IMR-90 (cell line): ENCODE measurements at regions not wholly inside any gene's neighbourhood (a gene's known extent, or its start where the extent isn't known, plus 50 kb on each side); places are given as distances from the start of the nearest gene placed in this dataset.
A peak's percentile ranks its signal among the peaks of the same experiment; 100 is the strongest.

Source experiments
- ATAC-seq: fragments of 200-7000 bp; cut with Tn5 transposase; 2 replicates; pipeline ENCODE4 v1.9.1; 2020; ENCODE audit warnings: low read depth, mild to moderate bottlenecking, moderate library complexity
- BruUV-seq: library from RNA; stranded (reverse); fragments of 400-500 nt; replicated peaks from 2 replicates; lab custom pipeline; 2021; lab: Mats Ljungman, UMichigan
- CTCF ChIA-PET: fragments of 300-600 bp; formaldehyde crosslinking; extraction: SDS; loops from one replicate; lab custom pipeline; 2021; ENCODE audit warnings: antibody characterized with exemption; lab: Yijun Ruan, JAX
- POLR2A ChIA-PET: fragments of 300-600 bp; sonication (Branson Sonifier 250); formaldehyde crosslinking; loops from one replicate; lab custom pipeline; 2022; ENCODE audit warnings: antibody characterized with exemption; ENCODE audit not compliant: unreplicated experiment; lab: Charles Lee
- DNase-seq: peaks from one replicate; pipeline ENCODE4 v3.0.0; 2013
- H2AFZ ChIP-seq: replicated peaks from 2 replicates; pipeline ENCODE3; 2013; ENCODE audit warnings: low read length, mild to moderate bottlenecking; ENCODE audit not compliant: poor library complexity
- H2AK5ac ChIP-seq: 2 replicates; pipeline ENCODE4 v1.6.1; 2013; ENCODE audit warnings: low read depth, low read length, inconsistent platforms
- H2AK9ac ChIP-seq: replicated peaks from 2 replicates; pipeline ENCODE3; 2013; ENCODE audit warnings: mild to moderate bottlenecking, low read depth, low read length, moderate library complexity; ENCODE audit not compliant: poor library complexity
- H2BK120ac ChIP-seq: 2 replicates; pipeline ENCODE4 v1.6.1; 2013; ENCODE audit warnings: low read depth, low read length, inconsistent platforms
- H2BK15ac ChIP-seq: 3 replicates; pipeline ENCODE4 v1.6.1; 2013; ENCODE audit warnings: low read depth, low read length, inconsistent platforms
- H2BK20ac ChIP-seq: 2 replicates; pipeline ENCODE4 v1.6.1; 2013; ENCODE audit warnings: low read depth, mild to moderate bottlenecking, inconsistent platforms, low read length, moderate library complexity
- H2BK5ac ChIP-seq: 2 replicates; pipeline ENCODE4 v1.6.1; 2013; ENCODE audit warnings: mild to moderate bottlenecking, low read depth, low read length, inconsistent platforms; ENCODE audit not compliant: poor library complexity, severe bottlenecking
- H3K14ac ChIP-seq: replicated peaks from 2 replicates; pipeline ENCODE4 v1.6.1; 2013; ENCODE audit warnings: low read depth, low read length, inconsistent platforms
- H3K18ac ChIP-seq: 2 replicates; pipeline ENCODE4 v1.6.1; 2013; ENCODE audit warnings: low read depth, low read length, control low read depth
- H3K23ac ChIP-seq: 2 replicates; pipeline ENCODE4 v1.6.1; 2013; ENCODE audit warnings: low read depth, low read length, inconsistent platforms
- H3K27ac ChIP-seq: 2 replicates; pipeline ENCODE4 v1.5.1; 2013; ENCODE audit warnings: mild to moderate bottlenecking, control low read depth, low read length; ENCODE audit not compliant: insufficient read depth
- H3K27me3 ChIP-seq: 2 replicates; pipeline ENCODE4 v1.6.1; 2013; ENCODE audit warnings: low read length; ENCODE audit not compliant: control insufficient read depth, insufficient read depth
- H3K36me3 ChIP-seq: 2 replicates; pipeline ENCODE4 v1.6.1; 2013; ENCODE audit warnings: low read length, mixed read lengths; ENCODE audit not compliant: control insufficient read depth, insufficient read depth
- H3K4ac ChIP-seq: 2 replicates; pipeline ENCODE4 v1.6.1; 2013; ENCODE audit warnings: low read depth, low read length, inconsistent platforms
- H3K4me1 ChIP-seq: 2 replicates; pipeline ENCODE4 v1.6.1; 2013; ENCODE audit warnings: low read length, mixed read lengths; ENCODE audit not compliant: control insufficient read depth, insufficient read depth
- H3K4me2 ChIP-seq: 2 replicates; pipeline ENCODE4 v1.6.1; 2013; ENCODE audit warnings: low read depth, mild to moderate bottlenecking, control low read depth, low read length, moderate library complexity
- H3K4me3 ChIP-seq: 2 replicates; pipeline ENCODE4 v1.5.1; 2013; ENCODE audit warnings: low read depth, mild to moderate bottlenecking, control low read depth, low read length, moderate library complexity; ENCODE audit not compliant: insufficient read depth
- H3K56ac ChIP-seq: 2 replicates; pipeline ENCODE4 v1.6.1; 2013; ENCODE audit warnings: low read length, inconsistent platforms; ENCODE audit not compliant: insufficient read depth; ENCODE audit errors: extremely low read depth
- H3K79me1 ChIP-seq, 2 experiments: 2 replicates each; pipeline ENCODE4 v1.6.1; 2013; ENCODE audit warnings: low read length in 2 of 2, inconsistent platforms in 1 of 2, low read depth in 1 of 2
- H3K9ac ChIP-seq: 2 replicates; pipeline ENCODE4 v1.6.1; 2013; ENCODE audit warnings: low read depth, low read length, control low read depth
- H3K9me1 ChIP-seq: 2 replicates; pipeline ENCODE4 v1.6.1; 2013; ENCODE audit warnings: low read length, inconsistent platforms; ENCODE audit not compliant: insufficient read depth
- H3K9me3 ChIP-seq: 2 replicates; pipeline ENCODE4 v1.6.1; 2013; ENCODE audit warnings: low read length; ENCODE audit not compliant: control insufficient read depth, insufficient read depth
- H4K20me1 ChIP-seq: 2 replicates; pipeline ENCODE4 v1.6.1; 2013; ENCODE audit warnings: low read length, inconsistent platforms; ENCODE audit not compliant: insufficient read depth
- H4K5ac ChIP-seq: 2 replicates; pipeline ENCODE4 v1.6.1; 2013; ENCODE audit warnings: mild to moderate bottlenecking, low read depth, low read length, control low read depth
- H4K8ac ChIP-seq, 2 experiments: 2 replicates each; pipeline ENCODE4 v1.6.1; 2013; ENCODE audit warnings: low read depth in 2 of 2, low read length in 2 of 2, control low read depth in 1 of 2, inconsistent platforms in 1 of 2
- H4K91ac ChIP-seq: 2 replicates; pipeline ENCODE4 v1.6.1; 2013; ENCODE audit warnings: low read depth, low read length, inconsistent platforms; ENCODE audit not compliant: insufficient read depth
- BHLHE40 ChIP-seq: fragments of 150-350 bp; IDR thresholded peaks from 2 replicates; pipeline ENCODE4 v1.6.1; 2016; ENCODE audit warnings: mild to moderate bottlenecking, low read depth, low read length
- FOS ChIP-seq: fragments of 150-350 bp; IDR thresholded peaks from 2 replicates; pipeline ENCODE4 v1.6.1; 2016; ENCODE audit warnings: low read depth, low read length
- MAZ ChIP-seq: IDR thresholded peaks from 2 replicates; pipeline ENCODE4 v1.6.1; 2012; ENCODE audit warnings: low read depth, mild to moderate bottlenecking, low read length, improper control_type of control experiment, moderate library complexity, borderline replicate concordance
- RFX5 ChIP-seq: IDR thresholded peaks from 2 replicates; pipeline ENCODE4 v1.8.0; 2012; ENCODE audit warnings: low read depth, mild to moderate bottlenecking, low read length, moderate library complexity
- SMC3 ChIP-seq: fragments of 150-350 bp; IDR thresholded peaks from 2 replicates; pipeline ENCODE4 v1.6.1; 2016; ENCODE audit warnings: low read depth, mild to moderate bottlenecking, antibody characterized with exemption, low read length, moderate library complexity
- WGBS, 2 experiments: methylation state at CpG; one replicate each; pipeline versions ENCODE4 v1.1.5 to v1.1.7; 2013; ENCODE audit warnings: missing lambda C conversion rate in 2 of 2; ENCODE audit not compliant: insufficient read length in 1 of 2; ENCODE audit errors: extremely low coverage in 2 of 2; 5-methylcytosine and 5-hydroxymethylcytosine counted together
- dilution Hi-C: fragments of 300-500 bp; cut with HindIII; formaldehyde crosslinking; loops from one replicate; pipeline ENCODE4 v1.14.3; 2018; ENCODE audit warnings: low sequenced_read_pairs; ENCODE audit not compliant: unreplicated experiment
- in situ Hi-C: fragments of 300-500 bp; cut with MboI; formaldehyde crosslinking; loops from 3 replicates; pipeline ENCODE4 v1.14.3; 2019; ENCODE audit warnings: low sequenced_read_pairs, inconsistent platforms, mixed read lengths
- intact Hi-C: fragments of 100-400 bp; cut with micrococcal nuclease; formaldehyde crosslinking; loops from 2 replicates; pipeline ENCODE4 v1.10.0; 2022

DNA sequence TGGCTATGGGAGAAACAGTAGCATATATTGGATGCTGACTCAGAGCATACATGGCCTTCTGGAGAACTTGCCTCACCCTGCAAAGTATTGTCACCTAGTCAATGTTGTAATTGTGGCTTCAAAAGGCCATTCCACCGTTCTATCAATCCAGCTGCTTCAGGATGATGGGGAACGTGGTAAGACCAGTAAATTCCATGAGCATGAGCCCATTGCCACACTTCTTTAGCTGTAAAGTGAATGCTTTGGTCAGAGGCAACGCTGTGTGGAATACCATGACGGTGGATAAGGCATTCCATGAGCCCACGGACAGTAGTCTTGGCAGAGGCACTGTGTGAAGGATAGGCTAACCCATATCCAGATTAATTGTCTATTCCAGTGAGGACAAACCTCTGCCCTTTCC, 1300.1 kb upstream of the ACVR2A start:
- no peak overlapping the region for H2AK9ac ChIP-seq
- H2BK15ac ChIP-seq = no peak overlapping the region
- no peak overlapping the region for H2BK120ac ChIP-seq
- H3K4me1 ChIP-seq = no peaks in the 10 kb centered on the region
- H4K20me1 ChIP-seq = no peaks in the 10 kb centered on the region
- ATAC-seq (no peak), DNase-seq (peak; percentile 42)
- no peak overlapping the region for H4K91ac ChIP-seq
- H3K4ac ChIP-seq = no peak overlapping the region
- no peaks in the 10 kb centered on the region for H3K27me3 ChIP-seq
- POLR2A ChIA-PET = no interaction called here
- no peak overlapping the region for H3K4me3 ChIP-seq
- BruUV-seq = no TSS peak
- no peak overlapping the region for H2AK5ac ChIP-seq
- CTCF ChIA-PET = no interaction called here
- WGBS, 2 experiments = no CpG with 5 or more reads among the region's 5 CpGs
- no peak overlapping the region for H3K23ac ChIP-seq
- H2BK20ac ChIP-seq = no peak overlapping the region
- H3K79me1 ChIP-seq = no peaks in the 10 kb centered on the region
- H3K14ac ChIP-seq = no peak overlapping the region
- TF ChIP-seq SMC3 (no peak), FOS (no peak), RFX5 (no peak), BHLHE40 (no peak), MAZ (no peak)
- H3K4me2 ChIP-seq = no peak overlapping the region
- no peak overlapping the region for H3K9ac ChIP-seq
- no peaks in the 10 kb centered on the region for H3K36me3 ChIP-seq
- H3K27ac ChIP-seq = no peak overlapping the region
- in situ Hi-C loops = no loop called here
- H4K5ac ChIP-seq = no peak overlapping the region
- H3K9me3 ChIP-seq = no peaks in the 10 kb centered on the region
- intact Hi-C loops = no loop called here
- no peaks in the 10 kb centered on the region for H3K9me1 ChIP-seq
- no peak overlapping the region for H2AFZ ChIP-seq
- H3K18ac ChIP-seq = no peak overlapping the region
- no peak overlapping the region for H3K56ac ChIP-seq
- no peak overlapping the region for H4K8ac ChIP-seq
- dilution Hi-C loops = no loop called here
- no peak overlapping the region for H2BK5ac ChIP-seq
